Uterus (tissue), 2 donors: ENCODE measurements at regions not wholly inside any gene's neighbourhood (a gene's known extent, or its start where the extent isn't known, plus 50 kb on each side); places are given as distances from the start of the nearest gene placed in this dataset.

Experiments
- CTCF ChIP-seq, 4 experiments: fragments of 200-600 bp in 2 of 4; fragments of 450-650 bp in 2 of 4; sonication (generic) in 2 of 4; IDR thresholded peaks; one replicate each; pipeline ENCODE4 v1.5.1; 2016 to 2019; ENCODE audit warnings: antibody characterized with exemption in 4 of 4, mild to moderate bottlenecking in 2 of 4, moderate library complexity in 1 of 4
- POLR2A ChIP-seq, 2 donors: fragments of 450-650 bp; IDR thresholded peaks; one replicate each; pipeline ENCODE4 v1.6.1; 2016; ENCODE audit warnings: antibody characterized with exemption in 2 of 2, mild to moderate bottlenecking in 1 of 2, moderate library complexity in 1 of 2

- TF ChIP-seq POLR2A (IDR thresholded peaks at IDR 0.05) = no peak
- no peak for TF ChIP-seq CTCF (IDR thresholded peaks at IDR 0.05)
Observed at GRCh38 chr21:14762734-14763694, 216.9 kb upstream of the SAMSN1 start.
